ENCODE measurements at regions not wholly inside any gene's neighbourhood (a gene's known extent, or its start where the extent isn't known, plus 50 kb on each side); places are given as distances from the start of the nearest gene placed in this dataset.

GRCh38 chr21:17044696-17045095, 468.1 kb upstream of the CXADR start:
- Mint-ChIP-seq H3K27me3 (ENCODE audit: insufficient read depth) (no peaks in the 10 kb centered on the region), H3K9me3 (no peaks in the 10 kb centered on the region), H3K4me3 (no peak overlapping the region), H3K36me3 (ENCODE audit: low read depth) (no peaks in the 10 kb centered on the region), H3K27ac (no peak overlapping the region), H3K4me1 (ENCODE audit: low read depth) (no peaks in the 10 kb centered on the region)
- TF ChIP-seq CTCF (IDR thresholded peaks at IDR 0.05): no peak
- DNase-seq: no peak

GRCh38 chr21:17045214-17045853, 467.5 kb upstream of the CXADR start:
- peak; percentile 33 for DNase-seq
- Mint-ChIP-seq H3K4me1 (ENCODE audit: low read depth) (no peaks in the 10 kb centered on the region), H3K36me3 (ENCODE audit: low read depth) (no peaks in the 10 kb centered on the region), H3K27ac (no peak overlapping the region), H3K9me3 (no peaks in the 10 kb centered on the region), H3K27me3 (ENCODE audit: insufficient read depth) (no peaks in the 10 kb centered on the region), H3K4me3 (no peak overlapping the region)
- TF ChIP-seq CTCF (IDR thresholded peaks at IDR 0.05): peak; percentile 78

GRCh38 chr21:17048974-17049373, 463.9 kb upstream of the CXADR start:
- no peak overlapping the region for H3K4me3 Mint-ChIP-seq
- H3K27me3 Mint-ChIP-seq (ENCODE audit: insufficient read depth): no peaks in the 10 kb centered on the region
- no peaks in the 10 kb centered on the region; the same call in 1 of the 2 replicates for H3K9me3 Mint-ChIP-seq
- H3K27ac Mint-ChIP-seq: no peak overlapping the region
- no peak for DNase-seq
- no peaks in the 10 kb centered on the region for H3K36me3 Mint-ChIP-seq (ENCODE audit: low read depth)
- H3K4me1 Mint-ChIP-seq (ENCODE audit: low read depth): no peaks in the 10 kb centered on the region
- no peak for TF ChIP-seq CTCF (IDR thresholded peaks at IDR 0.05)

GRCh38 chr21:17050156-17050555, 462.7 kb upstream of the CXADR start:
- Mint-ChIP-seq H3K4me1 (ENCODE audit: low read depth) (no peaks in the 10 kb centered on the region), H3K9me3 (no peaks in the 10 kb centered on the region; the same call in 1 of the 2 replicates), H3K27me3 (ENCODE audit: insufficient read depth) (no peaks in the 10 kb centered on the region), H3K27ac (no peak overlapping the region), H3K36me3 (ENCODE audit: low read depth) (no peaks in the 10 kb centered on the region), H3K4me3 (no peak overlapping the region)
- no peak for DNase-seq
- no peak for TF ChIP-seq CTCF (IDR thresholded peaks at IDR 0.05)

- no peaks in the 10 kb centered on the region for H3K4me1 Mint-ChIP-seq (ENCODE audit: low read depth)
- H3K36me3 Mint-ChIP-seq (ENCODE audit: low read depth): no peaks in the 10 kb centered on the region
- no peak for TF ChIP-seq CTCF (IDR thresholded peaks at IDR 0.05)
- DNase-seq: no peak
- H3K4me3 Mint-ChIP-seq: no peak overlapping the region
- H3K9me3 Mint-ChIP-seq: no peaks in the 10 kb centered on the region; the same call in 1 of the 2 replicates
- no peaks in the 10 kb centered on the region for H3K27me3 Mint-ChIP-seq (ENCODE audit: insufficient read depth)
- H3K27ac Mint-ChIP-seq: no peak overlapping the region
Measured at GRCh38 chr21:17050646-17051045, 462.2 kb upstream of the CXADR start.

Data from HFFc6 (cell line).